PC-9 (cell line): ENCODE measurements at regions not wholly inside any gene's neighbourhood (a gene's known extent, or its start where the extent isn't known, plus 50 kb on each side); places are given as distances from the start of the nearest gene placed in this dataset.

Experiments
- EZH2 ChIP-seq: fragments of 200-600 bp; sonication (generic); IDR thresholded peaks from 2 replicates; pipeline ENCODE4 v1.8.0; 2017; ENCODE audit warnings: antibody characterized with exemption, low read depth
- TF ChIP-seq, protein P1 (sequence below): fragments of 200-600 bp; sonication (generic); conservative IDR thresholded peaks from 2 replicates; pipeline ENCODE4 v1.6.1; 2017; ENCODE audit warnings: mixed run types, antibody characterized with exemption, mild to moderate bottlenecking, moderate library complexity

DNA sequence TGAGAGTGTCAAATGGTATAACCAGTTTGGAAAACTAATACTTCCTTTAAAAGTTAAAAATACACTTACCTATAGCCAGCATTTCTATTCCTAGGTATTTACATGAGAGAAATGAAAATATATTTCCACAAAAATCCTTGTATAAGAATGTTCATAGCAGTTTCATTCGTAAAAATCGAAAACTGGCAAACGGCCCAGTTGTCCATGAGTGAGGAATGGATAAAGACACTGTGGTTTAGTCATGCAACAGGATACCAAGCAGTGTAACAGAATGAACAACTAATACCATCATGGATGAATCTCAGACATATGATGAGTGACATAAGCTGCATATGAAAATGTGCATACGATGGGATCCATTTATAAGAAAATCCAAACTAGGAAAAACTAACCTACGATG is 136.7 kb downstream of the MACROH2A1 start:
- TF ChIP-seq, protein P1, sequence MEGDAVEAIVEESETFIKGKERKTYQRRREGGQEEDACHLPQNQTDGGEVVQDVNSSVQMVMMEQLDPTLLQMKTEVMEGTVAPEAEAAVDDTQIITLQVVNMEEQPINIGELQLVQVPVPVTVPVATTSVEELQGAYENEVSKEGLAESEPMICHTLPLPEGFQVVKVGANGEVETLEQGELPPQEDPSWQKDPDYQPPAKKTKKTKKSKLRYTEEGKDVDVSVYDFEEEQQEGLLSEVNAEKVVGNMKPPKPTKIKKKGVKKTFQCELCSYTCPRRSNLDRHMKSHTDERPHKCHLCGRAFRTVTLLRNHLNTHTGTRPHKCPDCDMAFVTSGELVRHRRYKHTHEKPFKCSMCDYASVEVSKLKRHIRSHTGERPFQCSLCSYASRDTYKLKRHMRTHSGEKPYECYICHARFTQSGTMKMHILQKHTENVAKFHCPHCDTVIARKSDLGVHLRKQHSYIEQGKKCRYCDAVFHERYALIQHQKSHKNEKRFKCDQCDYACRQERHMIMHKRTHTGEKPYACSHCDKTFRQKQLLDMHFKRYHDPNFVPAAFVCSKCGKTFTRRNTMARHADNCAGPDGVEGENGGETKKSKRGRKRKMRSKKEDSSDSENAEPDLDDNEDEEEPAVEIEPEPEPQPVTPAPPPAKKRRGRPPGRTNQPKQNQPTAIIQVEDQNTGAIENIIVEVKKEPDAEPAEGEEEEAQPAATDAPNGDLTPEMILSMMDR, result no peak
- TF ChIP-seq EZH2, result no peak
